Breast epithelium (tissue), 4 donors: ENCODE measurements at regions not wholly inside any gene's neighbourhood (a gene's known extent, or its start where the extent isn't known, plus 50 kb on each side); places are given as distances from the start of the nearest gene placed in this dataset.

Experiments
- DNase-seq, 2 donors: peaks; one replicate each; pipeline ENCODE4 v3.0.0-alpha.2; 2019; ENCODE audit warnings: low spot score in 2 of 2
- H3K27ac ChIP-seq, 2 donors: fragments of 200-600 bp; sonication (generic) in 1 of 2; one replicate each; pipeline ENCODE4 v1.5.1; 2016 to 2019; ENCODE audit warnings: mild to moderate bottlenecking in 1 of 2
- H3K27me3 ChIP-seq, 2 donors: fragments of 200-600 bp; sonication (generic) in 1 of 2; one replicate each; pipeline versions ENCODE4 v1.5.1 to v1.6.0; 2017 to 2019; ENCODE audit warnings: control low read depth in 1 of 2, mild to moderate bottlenecking in 1 of 2
- H3K36me3 ChIP-seq: fragments of 200-600 bp; one replicate; pipeline ENCODE4 v1.5.1; 2019
- H3K4me1 ChIP-seq, 2 donors: fragments of 200-600 bp; sonication (generic); one replicate each; pipeline ENCODE4 v1.5.1; 2016 to 2019; ENCODE audit warnings: control low read depth in 1 of 2
- H3K4me3 ChIP-seq, 3 donors: fragments of 200-600 bp; sonication (generic); 1 replicate in 2 of 3; 2 replicates in 1 of 3; pipeline ENCODE4 v1.5.1; 2016 to 2019; ENCODE audit warnings: mild to moderate bottlenecking in 3 of 3, moderate library complexity in 2 of 3
- H3K9me3 ChIP-seq, 2 donors: fragments of 200-600 bp; sonication (generic) in 1 of 2; one replicate each; pipeline ENCODE4 v1.5.1; 2016 to 2019; ENCODE audit warnings: control low read depth in 1 of 2
- POLR2A ChIP-seq: fragments of 450-650 bp; IDR thresholded peaks from one replicate; pipeline ENCODE4 v1.6.1; 2016; ENCODE audit warnings: antibody characterized with exemption, mild to moderate bottlenecking, moderate library complexity
- POLR2AphosphoS5 ChIP-seq, 3 donors: sonication (generic); formaldehyde crosslinking; IDR thresholded peaks; one replicate each; pipeline ENCODE4 v1.6.1; 2017; ENCODE audit warnings: antibody characterized with exemption in 3 of 3
- intact Hi-C: fragments of 100-400 bp; cut with DNase I; formaldehyde crosslinking; loops from one replicate; pipeline ENCODE4 v1.15.1; 2023; ENCODE audit warnings: low total_unique reads
- TF ChIP-seq, protein P1 (sequence below), 3 donors: fragments of 450-650 bp; IDR thresholded peaks; one replicate each; pipeline ENCODE4 v1.5.1; 2016 to 2017; ENCODE audit warnings: antibody characterized with exemption in 3 of 3, mild to moderate bottlenecking in 3 of 3, moderate library complexity in 3 of 3

DNA sequence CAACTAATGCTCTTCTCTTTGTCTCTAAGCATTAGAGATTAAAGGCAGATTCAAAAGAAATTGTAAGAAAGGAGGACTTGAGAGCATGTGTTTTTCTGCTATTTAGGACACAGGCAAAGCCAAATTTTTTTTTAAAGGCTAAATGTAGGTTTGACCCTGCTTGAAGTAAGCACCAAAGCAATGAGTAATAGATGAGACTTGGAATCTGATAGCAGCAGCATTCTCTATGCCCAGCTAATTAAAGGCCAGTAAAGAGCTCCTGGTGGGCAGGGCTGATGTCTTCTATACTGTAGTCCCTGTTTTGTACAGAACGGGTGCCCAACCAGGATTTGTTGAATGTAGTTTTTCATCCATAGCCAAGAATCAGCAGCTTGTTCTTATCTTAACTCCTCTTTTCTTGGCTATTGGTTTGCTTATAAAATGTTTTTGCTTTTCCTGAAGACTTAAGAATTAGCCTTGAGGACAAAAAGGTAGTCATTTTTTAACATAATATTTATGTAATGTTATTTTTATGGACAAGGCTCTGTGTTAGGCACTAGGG lies 179.6 kb downstream of the LMO4 start:
- intact Hi-C loops, result no loop called here
- Histone ChIP-seq H3K36me3 (no peaks in the 10 kb centered on the region), H3K4me3 (no peak overlapping the region), H3K9me3 (no peaks in the 10 kb centered on the region), H3K4me1 (no peaks in the 10 kb centered on the region), H3K27me3 (no peaks in the 10 kb centered on the region), H3K27ac (no peak overlapping the region)
- no peak for DNase-seq
- TF ChIP-seq, protein P1, sequence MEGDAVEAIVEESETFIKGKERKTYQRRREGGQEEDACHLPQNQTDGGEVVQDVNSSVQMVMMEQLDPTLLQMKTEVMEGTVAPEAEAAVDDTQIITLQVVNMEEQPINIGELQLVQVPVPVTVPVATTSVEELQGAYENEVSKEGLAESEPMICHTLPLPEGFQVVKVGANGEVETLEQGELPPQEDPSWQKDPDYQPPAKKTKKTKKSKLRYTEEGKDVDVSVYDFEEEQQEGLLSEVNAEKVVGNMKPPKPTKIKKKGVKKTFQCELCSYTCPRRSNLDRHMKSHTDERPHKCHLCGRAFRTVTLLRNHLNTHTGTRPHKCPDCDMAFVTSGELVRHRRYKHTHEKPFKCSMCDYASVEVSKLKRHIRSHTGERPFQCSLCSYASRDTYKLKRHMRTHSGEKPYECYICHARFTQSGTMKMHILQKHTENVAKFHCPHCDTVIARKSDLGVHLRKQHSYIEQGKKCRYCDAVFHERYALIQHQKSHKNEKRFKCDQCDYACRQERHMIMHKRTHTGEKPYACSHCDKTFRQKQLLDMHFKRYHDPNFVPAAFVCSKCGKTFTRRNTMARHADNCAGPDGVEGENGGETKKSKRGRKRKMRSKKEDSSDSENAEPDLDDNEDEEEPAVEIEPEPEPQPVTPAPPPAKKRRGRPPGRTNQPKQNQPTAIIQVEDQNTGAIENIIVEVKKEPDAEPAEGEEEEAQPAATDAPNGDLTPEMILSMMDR (IDR thresholded peaks at IDR 0.05), result no peak
- TF ChIP-seq POLR2AphosphoS5 (IDR thresholded peaks at IDR 0.05) (no peak), POLR2A (no peak)

DNA sequence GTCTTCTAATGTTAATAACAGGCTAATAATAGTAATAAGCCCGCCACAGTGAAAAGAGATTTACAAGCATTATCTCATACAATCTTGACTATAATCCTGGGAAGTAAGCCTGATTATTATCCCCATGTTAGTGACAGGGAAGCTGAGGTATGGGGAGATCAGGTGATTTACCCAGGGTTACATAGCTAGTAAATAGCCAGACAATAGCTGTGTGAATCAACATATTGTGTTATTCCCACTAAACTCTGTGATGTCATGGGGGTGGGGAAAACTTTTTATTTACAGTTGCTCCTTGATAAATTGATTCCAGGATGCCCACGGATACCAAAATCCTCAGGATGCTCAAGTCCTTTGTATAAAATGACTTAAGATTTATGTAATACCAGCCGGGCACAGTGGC lies 181.9 kb downstream of the LMO4 start:
- TF ChIP-seq POLR2A, result no peak
- no peak for TF ChIP-seq POLR2AphosphoS5 (IDR thresholded peaks at IDR 0.05)
- TF ChIP-seq, protein P1 (IDR thresholded peaks at IDR 0.05), result no peak

DNA sequence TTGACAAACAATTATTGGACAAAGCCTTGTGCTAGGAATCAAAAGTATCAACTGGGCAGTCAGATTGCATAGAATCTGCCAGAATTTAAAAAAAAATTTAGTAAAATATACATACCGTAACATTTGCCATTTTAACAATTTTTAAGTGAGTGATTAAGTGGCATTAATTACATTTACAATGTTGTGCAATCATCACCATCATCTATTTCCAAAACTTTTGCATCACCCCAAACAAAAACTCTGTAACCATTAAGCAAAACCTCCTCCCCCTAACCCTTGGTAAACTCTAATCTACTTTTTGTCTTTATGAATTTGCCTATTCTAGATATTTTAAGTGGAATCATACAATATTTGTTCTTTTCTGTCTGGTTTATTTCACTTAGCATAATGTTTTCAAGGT lies 182.8 kb downstream of the LMO4 start:
- Histone ChIP-seq H3K4me1 (no peaks in the 10 kb centered on the region), H3K27me3 (no peaks in the 10 kb centered on the region), H3K9me3 (no peaks in the 10 kb centered on the region), H3K4me3 (no peak overlapping the region), H3K27ac (no peak overlapping the region), H3K36me3 (no peaks in the 10 kb centered on the region)
- TF ChIP-seq, protein P1 (IDR thresholded peaks at IDR 0.05), result no peak
- TF ChIP-seq POLR2AphosphoS5 (IDR thresholded peaks at IDR 0.05), result no peak
- intact Hi-C loops, result no loop called here
- DNase-seq, result no peak

More for the DNA sequence above, 181.9 kb downstream of the LMO4 start:
- Histone ChIP-seq H3K27me3 (no peaks in the 10 kb centered on the region), H3K36me3 (no peaks in the 10 kb centered on the region), H3K4me1 (no peaks in the 10 kb centered on the region), H3K9me3 (no peaks in the 10 kb centered on the region), H3K27ac (no peak overlapping the region), H3K4me3 (no peak overlapping the region)
- intact Hi-C loops, result no loop called here
- no peak for DNase-seq

DNA sequence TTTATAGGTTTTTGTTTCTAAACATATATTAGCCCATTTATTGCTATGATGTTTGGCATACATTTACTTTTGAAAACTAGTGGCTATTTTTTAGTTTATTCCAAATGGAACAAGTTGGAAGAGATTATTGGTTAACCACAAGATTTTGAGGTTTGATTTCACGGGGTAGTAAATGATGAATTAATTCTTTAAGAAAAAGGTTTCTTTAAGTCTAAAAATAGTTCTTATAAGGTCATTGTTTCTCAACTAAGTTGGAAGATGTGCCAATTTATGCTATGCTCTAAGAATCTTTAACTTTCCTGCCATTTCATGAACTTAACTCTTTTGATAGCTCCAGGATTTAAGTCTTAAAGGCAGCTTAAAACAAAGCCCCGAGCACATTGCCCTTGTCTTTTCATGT lies 183.8 kb downstream of the LMO4 start:
- intact Hi-C loops, result no loop called here
- Histone ChIP-seq H3K27me3 (no peaks in the 10 kb centered on the region), H3K4me1 (no peaks in the 10 kb centered on the region), H3K4me3 (no peak overlapping the region), H3K9me3 (no peaks in the 10 kb centered on the region), H3K27ac (no peak overlapping the region), H3K36me3 (no peaks in the 10 kb centered on the region)
- TF ChIP-seq POLR2AphosphoS5 (IDR thresholded peaks at IDR 0.05) (no peak), POLR2A (no peak)
- TF ChIP-seq, protein P1 (IDR thresholded peaks at IDR 0.05), result no peak
- DNase-seq, result no peak

DNA sequence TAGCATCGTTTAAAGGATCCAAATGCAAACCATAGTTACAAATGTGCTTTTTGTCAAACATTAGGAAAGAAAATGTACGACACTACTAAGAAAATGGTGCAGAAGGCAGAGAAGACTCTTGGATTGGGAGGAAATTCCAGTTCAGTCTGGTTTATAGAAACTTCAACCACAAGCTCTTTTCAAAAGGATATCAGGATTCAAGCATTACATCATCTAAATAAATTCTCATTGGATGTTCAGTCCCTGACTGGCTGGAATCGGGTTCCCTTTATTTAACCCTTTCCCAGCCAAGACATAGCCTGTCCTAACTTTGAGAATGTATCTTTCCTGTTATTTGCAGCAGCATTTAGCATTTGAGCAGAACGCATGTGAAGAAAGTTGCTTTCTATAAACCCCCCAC lies 184.6 kb downstream of the LMO4 start:
- Histone ChIP-seq H3K27ac (no peak overlapping the region), H3K4me3 (no peak overlapping the region), H3K4me1 (no peaks in the 10 kb centered on the region), H3K27me3 (no peaks in the 10 kb centered on the region), H3K36me3 (no peaks in the 10 kb centered on the region), H3K9me3 (no peaks in the 10 kb centered on the region)
- DNase-seq, result no peak
- TF ChIP-seq, protein P1 (IDR thresholded peaks at IDR 0.05), result no peak
- TF ChIP-seq POLR2AphosphoS5 (IDR thresholded peaks at IDR 0.05), result no peak
- no peak for TF ChIP-seq POLR2A
- intact Hi-C loops, result no loop called here
